HUES6 (cell line): ENCODE measurements at regions not wholly inside any gene's neighbourhood (a gene's known extent, or its start where the extent isn't known, plus 50 kb on each side); places are given as distances from the start of the nearest gene placed in this dataset.
"Not testable (repeated sequence)": the region's sequence is repeated elsewhere in the genome, so short reads cannot be mapped to it uniquely, and the experiment has no call there.

Experiments
- H3K27ac ChIP-seq: 2 replicates; pipeline ENCODE4 v1.7.0; 2013; ENCODE audit warnings: low read depth, mild to moderate bottlenecking, low read length, inconsistent platforms
- H3K27me3 ChIP-seq: 2 replicates; pipeline ENCODE4 v1.6.1; 2013; ENCODE audit warnings: low read length; ENCODE audit not compliant: control insufficient read depth, insufficient read depth
- H3K36me3 ChIP-seq: 2 replicates; pipeline ENCODE4 v1.6.1; 2013; ENCODE audit warnings: low read length; ENCODE audit not compliant: control insufficient read depth, insufficient read depth
- H3K4me1 ChIP-seq: 2 replicates; pipeline ENCODE4 v1.6.1; 2013; ENCODE audit warnings: low read length; ENCODE audit not compliant: control insufficient read depth, insufficient read depth
- H3K4me3 ChIP-seq: 2 replicates; pipeline ENCODE4 v1.5.1; 2013; ENCODE audit warnings: low read depth, low read length
- H3K9ac ChIP-seq: one replicate; pipeline ENCODE4 v1.6.1; 2013; ENCODE audit warnings: mild to moderate bottlenecking, low read length
- H3K9me3 ChIP-seq: 2 replicates; pipeline ENCODE4 v1.6.1; 2013; ENCODE audit warnings: low read depth, low read length; ENCODE audit not compliant: control insufficient read depth, insufficient read depth

GRCh38 chr20:50328996-50329898 lies 138.6 kb downstream of the CEBPB start:
- Histone ChIP-seq H3K36me3 (no peaks in the 10 kb centered on the region), H3K27ac (no peak overlapping the region), H3K4me3 (no peak overlapping the region), H3K9me3 (peaks cover 7% of the 10 kb centered on the region), H3K9ac (no peak overlapping the region), H3K4me1 (peaks cover 6% of the 10 kb centered on the region; the same call in 1 of the 2 replicates), H3K27me3 (no peaks in the 10 kb centered on the region)

- Histone ChIP-seq H3K27me3 (no peaks in the 10 kb centered on the region), H3K4me3 (no peak overlapping the region), H3K36me3 (no peaks in the 10 kb centered on the region), H3K9ac (no peak overlapping the region), H3K27ac (no peak overlapping the region), H3K9me3 (peaks cover 3% of the 10 kb centered on the region), H3K4me1 (peaks cover 6% of the 10 kb centered on the region; the same call in 1 of the 2 replicates)
These were observed 139.4 kb downstream of the CEBPB start for GRCh38 chr20:50329981-50330503.

GRCh38 chr20:50330504-50331313 lies 140.1 kb downstream of the CEBPB start:
- Histone ChIP-seq H3K9ac (no peak overlapping the region), H3K36me3 (no peaks in the 10 kb centered on the region), H3K4me3 (no peak overlapping the region), H3K9me3 (no peaks in the 10 kb centered on the region), H3K27ac (no peak overlapping the region), H3K4me1 (peaks cover 6% of the 10 kb centered on the region; the same call in 1 of the 2 replicates), H3K27me3 (no peaks in the 10 kb centered on the region)

GRCh38 chr20:50331469-50332363 lies 141.1 kb downstream of the CEBPB start:
- no peak overlapping the region for H3K4me3 ChIP-seq
- H3K9me3 ChIP-seq = no peaks in the 10 kb centered on the region
- H3K36me3 ChIP-seq = no peaks in the 10 kb centered on the region
- H3K27ac ChIP-seq = no peak overlapping the region
- H3K27me3 ChIP-seq = no peaks in the 10 kb centered on the region
- H3K4me1 ChIP-seq = peaks cover 6% of the 10 kb centered on the region; the same call in 1 of the 2 replicates
- H3K9ac ChIP-seq = no peak overlapping the region

- Histone ChIP-seq H3K9me3 (no peaks in the 10 kb centered on the region), H3K4me1 (peaks cover 6% of the 10 kb centered on the region; the same call in 1 of the 2 replicates), H3K4me3 (no peak overlapping the region), H3K27ac (no peak overlapping the region), H3K36me3 (no peaks in the 10 kb centered on the region), H3K27me3 (no peaks in the 10 kb centered on the region), H3K9ac (no peak overlapping the region)
These were observed 141.9 kb downstream of the CEBPB start for GRCh38 chr20:50332491-50332980.

- H3K9me3 ChIP-seq = no peaks in the 10 kb centered on the region
- no peaks in the 10 kb centered on the region for H3K36me3 ChIP-seq
- H3K27ac ChIP-seq = no peak overlapping the region
- H3K27me3 ChIP-seq = no peaks in the 10 kb centered on the region
- H3K4me1 ChIP-seq = peaks cover 6% of the 10 kb centered on the region; the same call in 1 of the 2 replicates
- H3K9ac ChIP-seq = no peak overlapping the region
- no peak overlapping the region for H3K4me3 ChIP-seq
These were observed 142.6 kb downstream of the CEBPB start for GRCh38 chr20:50333131-50333670.

- no peaks in the 10 kb centered on the region for H3K27me3 ChIP-seq
- H3K9me3 ChIP-seq = no peaks in the 10 kb centered on the region
- H3K9ac ChIP-seq = no peak overlapping the region
- H3K27ac ChIP-seq = no peak overlapping the region
- H3K4me1 ChIP-seq = peaks cover 9% of the 10 kb centered on the region; the same call in 1 of the 2 replicates
- H3K4me3 ChIP-seq = no peak overlapping the region
- no peaks in the 10 kb centered on the region for H3K36me3 ChIP-seq
These were observed 143.2 kb downstream of the CEBPB start for GRCh38 chr20:50333812-50334211.

GRCh38 chr20:50334512-50334911 lies 143.9 kb downstream of the CEBPB start:
- H3K4me1 ChIP-seq = peaks cover 11% of the 10 kb centered on the region; the same call in 1 of the 2 replicates
- H3K4me3 ChIP-seq, H3K27ac ChIP-seq, H3K27me3 ChIP-seq, H3K9me3 ChIP-seq, H3K9ac ChIP-seq, H3K36me3 ChIP-seq: not testable (repeated sequence)

GRCh38 chr20:50335105-50335504 lies 144.5 kb downstream of the CEBPB start:
- Histone ChIP-seq H3K4me3 (no peak overlapping the region), H3K27me3 (no peaks in the 10 kb centered on the region), H3K4me1 (peaks cover 11% of the 10 kb centered on the region; the same call in 1 of the 2 replicates), H3K9me3 (no peaks in the 10 kb centered on the region), H3K36me3 (no peaks in the 10 kb centered on the region), H3K27ac (no peak overlapping the region), H3K9ac (no peak overlapping the region)

- no peaks in the 10 kb centered on the region for H3K9me3 ChIP-seq
- peaks cover 11% of the 10 kb centered on the region; the same call in 1 of the 2 replicates for H3K4me1 ChIP-seq
- no peaks in the 10 kb centered on the region for H3K36me3 ChIP-seq
- no peak overlapping the region for H3K9ac ChIP-seq
- H3K27me3 ChIP-seq = no peaks in the 10 kb centered on the region
- no peak overlapping the region for H3K4me3 ChIP-seq
- H3K27ac ChIP-seq = no peak overlapping the region
These were observed 145.2 kb downstream of the CEBPB start for GRCh38 chr20:50335866-50336265.
